HepG2 (cell line): ENCODE measurements at regions not wholly inside any gene's neighbourhood (a gene's known extent, or its start where the extent isn't known, plus 50 kb on each side); places are given as distances from the start of the nearest gene placed in this dataset.

Source experiments
- ATRX ChIP-seq: sonication (generic); formaldehyde crosslinking; IDR thresholded peaks from 2 replicates; pipeline ENCODE4 v1.4.0; 2020; ENCODE audit warnings: missing genetic modification reagents, borderline replicate concordance
- CBX2 ChIP-seq, 2 experiments: fragments of 200-600 bp in 1 of 2; sonication (generic); formaldehyde crosslinking in 1 of 2; IDR thresholded peaks; 2 replicates each; pipeline versions ENCODE4 v1.7.0 to v1.8.1; 2018 to 2022; ENCODE audit warnings: low read depth in 2 of 2, low read length in 1 of 2, mild to moderate bottlenecking in 1 of 2, missing genetic modification reagents in 1 of 2
- ETV6 ChIP-seq: sonication (generic); formaldehyde crosslinking; conservative IDR thresholded peaks from 2 replicates; pipeline ENCODE4 v1.4.0; 2020; ENCODE audit warnings: missing genetic modification reagents
- JDP2 ChIP-seq: sonication (generic); formaldehyde crosslinking; IDR thresholded peaks from 2 replicates; pipeline ENCODE4 v1.8.1; 2022; ENCODE audit warnings: missing genetic modification reagents, borderline replicate concordance
- KAT7 ChIP-seq: IDR thresholded peaks from 2 replicates; pipeline ENCODE4 v1.6.1; 2018; ENCODE audit warnings: borderline replicate concordance, missing compliant biosample characterization
- MED13 ChIP-seq: sonication (generic); formaldehyde crosslinking; IDR thresholded peaks from 2 replicates; pipeline ENCODE4 v1.5.0; 2020; ENCODE audit warnings: missing genetic modification reagents
- PHF8 ChIP-seq: sonication (generic); formaldehyde crosslinking; IDR thresholded peaks from 2 replicates; pipeline ENCODE4 v1.5.0; 2020; ENCODE audit warnings: missing genetic modification reagents
- REXO4 ChIP-seq: sonication (generic); formaldehyde crosslinking; IDR thresholded peaks from 2 replicates; pipeline ENCODE4 v1.8.0; 2022; ENCODE audit warnings: missing genetic modification reagents, mild to moderate bottlenecking, borderline replicate concordance
- SRSF9 ChIP-seq: fragments of 200-400 bp; formaldehyde crosslinking; IDR thresholded peaks from 2 replicates; pipeline ENCODE4 v1.6.1; 2018; ENCODE audit warnings: borderline replicate concordance, mild to moderate bottlenecking, low read depth, low read length; ENCODE audit not compliant: insufficient read depth, poor library complexity, severe bottlenecking
- WIZ ChIP-seq: sonication (generic); formaldehyde crosslinking; IDR thresholded peaks from 2 replicates; pipeline ENCODE4 v1.5.1; 2020; ENCODE audit warnings: mild to moderate bottlenecking, missing genetic modification reagents
- YEATS2 ChIP-seq: sonication (generic); formaldehyde crosslinking; IDR thresholded peaks from 2 replicates; pipeline ENCODE4 v1.4.0; 2020; ENCODE audit warnings: missing genetic modification reagents, borderline replicate concordance
- ZBTB1 ChIP-seq: sonication (generic); formaldehyde crosslinking; IDR thresholded peaks from 2 replicates; pipeline ENCODE4 v1.4.0; 2020; ENCODE audit warnings: missing genetic modification reagents, borderline replicate concordance
- ZBTB38 ChIP-seq: sonication (generic); formaldehyde crosslinking; IDR thresholded peaks from 2 replicates; pipeline ENCODE4 v1.5.1; 2020; ENCODE audit warnings: mild to moderate bottlenecking, missing genetic modification reagents
- ZKSCAN1 ChIP-seq: fragments of 150-350 bp; IDR thresholded peaks from 2 replicates; pipeline ENCODE4 v1.6.1; 2014; ENCODE audit warnings: low read length
- ZMYM4 ChIP-seq: sonication (generic); formaldehyde crosslinking; IDR thresholded peaks from 2 replicates; pipeline ENCODE4 v1.8.1; 2023; ENCODE audit warnings: mild to moderate bottlenecking, missing genetic modification reagents
- ZNF335 ChIP-seq: sonication (generic); formaldehyde crosslinking; IDR thresholded peaks from 2 replicates; pipeline ENCODE4 v1.4.0; 2020; ENCODE audit warnings: missing genetic modification reagents
- ZNF75D ChIP-seq: sonication (generic); formaldehyde crosslinking; IDR thresholded peaks from 2 replicates; pipeline ENCODE4 v1.8.1; 2023; ENCODE audit warnings: missing genetic modification reagents, mild to moderate bottlenecking, borderline replicate concordance
- ZSCAN31 ChIP-seq: sonication (generic); formaldehyde crosslinking; IDR thresholded peaks from 2 replicates; pipeline ENCODE4 v1.5.0; 2020; ENCODE audit warnings: low read depth, mild to moderate bottlenecking, missing genetic modification reagents
- TF ChIP-seq, protein P1 (sequence below): sonication (generic); formaldehyde crosslinking; IDR thresholded peaks from 2 replicates; pipeline ENCODE4 v1.4.0; 2020; ENCODE audit warnings: missing genetic modification reagents
- TF ChIP-seq, protein P2 (sequence below): sonication (generic); formaldehyde crosslinking; IDR thresholded peaks from 2 replicates; pipeline ENCODE4 v1.9.0; 2021; ENCODE audit warnings: missing genetic modification reagents, mild to moderate bottlenecking, borderline replicate concordance
- TF ChIP-seq, protein P3 (sequence below): IDR thresholded peaks from 2 replicates; pipeline ENCODE4 v1.6.1; 2016; ENCODE audit warnings: mild to moderate bottlenecking
- TF ChIP-seq, protein P4 (sequence below): sonication (generic); formaldehyde crosslinking; IDR thresholded peaks from 2 replicates; pipeline ENCODE4 v1.5.1; 2020; ENCODE audit warnings: mild to moderate bottlenecking, missing genetic modification reagents, borderline replicate concordance
- TF ChIP-seq, protein P5 (sequence below): sonication (generic); formaldehyde crosslinking; IDR thresholded peaks from 2 replicates; pipeline ENCODE4 v1.5.1; 2020; ENCODE audit warnings: missing genetic modification reagents, mild to moderate bottlenecking, borderline replicate concordance

DNA sequence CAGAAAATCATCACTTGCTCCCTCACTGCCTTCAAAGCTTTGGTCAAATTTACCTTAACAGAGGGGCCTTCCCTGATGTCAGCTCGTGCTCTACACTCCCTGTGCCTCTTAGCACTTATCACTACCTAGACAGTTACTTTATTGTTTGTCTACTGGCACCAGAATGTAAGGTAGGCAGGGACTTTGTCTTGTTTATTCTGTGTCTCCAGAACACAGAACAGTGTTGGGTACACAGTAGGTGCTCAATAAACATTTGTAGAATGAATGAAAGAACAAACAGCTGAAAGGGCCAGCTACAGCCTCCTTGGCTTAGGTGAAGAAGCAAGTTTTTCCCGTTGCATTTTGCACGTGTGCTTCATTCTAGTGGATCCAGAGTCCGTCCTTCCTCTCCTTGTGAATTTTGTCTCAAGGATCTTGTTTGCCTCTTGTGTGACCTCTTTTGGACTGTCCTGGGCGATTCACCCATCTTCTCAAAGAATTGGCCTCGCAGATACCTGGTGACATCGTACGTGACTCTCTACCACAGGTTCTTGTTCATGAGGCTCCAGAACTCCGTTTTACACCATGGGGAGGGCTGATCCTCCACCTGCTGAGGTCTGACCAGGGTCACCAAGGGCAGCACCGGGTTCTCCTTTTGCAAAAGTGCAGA lies 84.2 kb upstream of the ARMC2 start (continued):
- TF ChIP-seq SRSF9 (no peak), YEATS2 (CRISPR knock-in tag) (peak; percentile 43; the same call in 1 of the 2 replicates), ATRX (no peak), JDP2 (CRISPR knock-in tag) (no peak), ZKSCAN1 (peak; percentile 96), ZMYM4 (peak; percentile 83), ZSCAN31 (CRISPR knock-in tag) (0 out of 2 replicates have a peak, but pooled peaks have one; percentile 17), ZNF75D (no peak), REXO4 (CRISPR knock-in tag) (no peak), CBX2 (IDR thresholded peaks at IDR 0.05; ENCODE audit: low read depth, low read length) (no peak), CBX2 (CRISPR knock-in tag; IDR thresholded peaks at IDR 0.05; ENCODE audit: low read depth) (no peak), ZBTB1 (CRISPR knock-in tag) (no peak), KAT7 (CRISPR knock-in tag) (no peak), ETV6 (CRISPR knock-in tag) (no peak), PHF8 (peak; percentile 18; the same call in 1 of the 2 replicates), WIZ (no peak), MED13 (CRISPR knock-in tag) (peak; percentile 71; the same call in 1 of the 2 replicates), ZNF335 (CRISPR knock-in tag) (no peak), ZBTB38 (CRISPR knock-in tag) (no peak)
- TF ChIP-seq, protein P1, sequence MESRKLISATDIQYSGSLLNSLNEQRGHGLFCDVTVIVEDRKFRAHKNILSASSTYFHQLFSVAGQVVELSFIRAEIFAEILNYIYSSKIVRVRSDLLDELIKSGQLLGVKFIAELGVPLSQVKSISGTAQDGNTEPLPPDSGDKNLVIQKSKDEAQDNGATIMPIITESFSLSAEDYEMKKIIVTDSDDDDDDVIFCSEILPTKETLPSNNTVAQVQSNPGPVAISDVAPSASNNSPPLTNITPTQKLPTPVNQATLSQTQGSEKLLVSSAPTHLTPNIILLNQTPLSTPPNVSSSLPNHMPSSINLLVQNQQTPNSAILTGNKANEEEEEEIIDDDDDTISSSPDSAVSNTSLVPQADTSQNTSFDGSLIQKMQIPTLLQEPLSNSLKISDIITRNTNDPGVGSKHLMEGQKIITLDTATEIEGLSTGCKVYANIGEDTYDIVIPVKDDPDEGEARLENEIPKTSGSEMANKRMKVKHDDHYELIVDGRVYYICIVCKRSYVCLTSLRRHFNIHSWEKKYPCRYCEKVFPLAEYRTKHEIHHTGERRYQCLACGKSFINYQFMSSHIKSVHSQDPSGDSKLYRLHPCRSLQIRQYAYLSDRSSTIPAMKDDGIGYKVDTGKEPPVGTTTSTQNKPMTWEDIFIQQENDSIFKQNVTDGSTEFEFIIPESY: no peak
- TF ChIP-seq, protein P2, sequence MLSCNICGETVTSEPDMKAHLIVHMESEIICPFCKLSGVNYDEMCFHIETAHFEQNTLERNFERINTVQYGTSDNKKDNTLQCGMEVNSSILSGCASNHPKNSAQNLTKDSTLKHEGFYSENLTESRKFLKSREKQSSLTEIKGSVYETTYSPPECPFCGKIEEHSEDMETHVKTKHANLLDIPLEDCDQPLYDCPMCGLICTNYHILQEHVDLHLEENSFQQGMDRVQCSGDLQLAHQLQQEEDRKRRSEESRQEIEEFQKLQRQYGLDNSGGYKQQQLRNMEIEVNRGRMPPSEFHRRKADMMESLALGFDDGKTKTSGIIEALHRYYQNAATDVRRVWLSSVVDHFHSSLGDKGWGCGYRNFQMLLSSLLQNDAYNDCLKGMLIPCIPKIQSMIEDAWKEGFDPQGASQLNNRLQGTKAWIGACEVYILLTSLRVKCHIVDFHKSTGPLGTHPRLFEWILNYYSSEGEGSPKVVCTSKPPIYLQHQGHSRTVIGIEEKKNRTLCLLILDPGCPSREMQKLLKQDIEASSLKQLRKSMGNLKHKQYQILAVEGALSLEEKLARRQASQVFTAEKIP (CRISPR knock-in tag): no peak
- TF ChIP-seq, protein P3, sequence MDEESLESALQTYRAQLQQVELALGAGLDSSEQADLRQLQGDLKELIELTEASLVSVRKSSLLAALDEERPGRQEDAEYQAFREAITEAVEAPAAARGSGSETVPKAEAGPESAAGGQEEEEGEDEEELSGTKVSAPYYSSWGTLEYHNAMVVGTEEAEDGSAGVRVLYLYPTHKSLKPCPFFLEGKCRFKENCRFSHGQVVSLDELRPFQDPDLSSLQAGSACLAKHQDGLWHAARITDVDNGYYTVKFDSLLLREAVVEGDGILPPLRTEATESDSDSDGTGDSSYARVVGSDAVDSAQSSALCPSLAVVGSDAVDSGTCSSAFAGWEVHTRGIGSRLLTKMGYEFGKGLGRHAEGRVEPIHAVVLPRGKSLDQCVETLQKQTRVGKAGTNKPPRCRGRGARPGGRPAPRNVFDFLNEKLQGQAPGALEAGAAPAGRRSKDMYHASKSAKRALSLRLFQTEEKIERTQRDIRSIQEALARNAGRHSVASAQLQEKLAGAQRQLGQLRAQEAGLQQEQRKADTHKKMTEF (CRISPR knock-in tag): peak; percentile 76
- TF ChIP-seq, protein P4, sequence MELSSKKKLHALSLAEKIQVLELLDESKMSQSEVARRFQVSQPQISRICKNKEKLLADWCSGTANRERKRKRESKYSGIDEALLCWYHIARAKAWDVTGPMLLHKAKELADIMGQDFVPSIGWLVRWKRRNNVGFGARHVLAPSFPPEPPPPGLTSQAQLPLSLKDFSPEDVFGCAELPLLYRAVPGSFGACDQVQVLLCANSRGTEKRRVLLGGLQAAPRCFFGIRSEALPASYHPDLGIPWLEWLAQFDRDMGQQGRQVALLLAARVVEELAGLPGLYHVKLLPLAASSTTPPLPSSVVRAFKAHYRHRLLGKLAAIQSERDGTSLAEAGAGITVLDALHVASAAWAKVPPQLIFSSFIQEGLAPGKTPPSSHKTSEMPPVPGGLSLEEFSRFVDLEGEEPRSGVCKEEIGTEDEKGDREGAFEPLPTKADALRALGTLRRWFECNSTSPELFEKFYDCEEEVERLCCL (CRISPR knock-in tag): no peak
- TF ChIP-seq, protein P5, sequence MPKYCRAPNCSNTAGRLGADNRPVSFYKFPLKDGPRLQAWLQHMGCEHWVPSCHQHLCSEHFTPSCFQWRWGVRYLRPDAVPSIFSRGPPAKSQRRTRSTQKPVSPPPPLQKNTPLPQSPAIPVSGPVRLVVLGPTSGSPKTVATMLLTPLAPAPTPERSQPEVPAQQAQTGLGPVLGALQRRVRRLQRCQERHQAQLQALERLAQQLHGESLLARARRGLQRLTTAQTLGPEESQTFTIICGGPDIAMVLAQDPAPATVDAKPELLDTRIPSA (CRISPR knock-in tag): no peak
